LNCaP clone FGC (cell line): ENCODE measurements at regions not wholly inside any gene's neighbourhood (a gene's known extent, or its start where the extent isn't known, plus 50 kb on each side); places are given as distances from the start of the nearest gene placed in this dataset.

Source experiments
- DNase-seq: peaks from one replicate; pipeline ENCODE4 v3.0.0-alpha.2; 2011; ENCODE audit warnings: low read depth
- H3K4me3 ChIP-seq: 2 replicates; pipeline ENCODE4 v1.5.1; 2011; ENCODE audit warnings: mild to moderate bottlenecking, low read depth, low read length, control low read depth
- TF ChIP-seq, protein P1 (sequence below): IDR thresholded peaks from 2 replicates; pipeline ENCODE4 v1.5.1; 2012; ENCODE audit warnings: mild to moderate bottlenecking; ENCODE audit not compliant: control insufficient read depth, insufficient read depth; ENCODE audit errors: extremely low read depth

DNA sequence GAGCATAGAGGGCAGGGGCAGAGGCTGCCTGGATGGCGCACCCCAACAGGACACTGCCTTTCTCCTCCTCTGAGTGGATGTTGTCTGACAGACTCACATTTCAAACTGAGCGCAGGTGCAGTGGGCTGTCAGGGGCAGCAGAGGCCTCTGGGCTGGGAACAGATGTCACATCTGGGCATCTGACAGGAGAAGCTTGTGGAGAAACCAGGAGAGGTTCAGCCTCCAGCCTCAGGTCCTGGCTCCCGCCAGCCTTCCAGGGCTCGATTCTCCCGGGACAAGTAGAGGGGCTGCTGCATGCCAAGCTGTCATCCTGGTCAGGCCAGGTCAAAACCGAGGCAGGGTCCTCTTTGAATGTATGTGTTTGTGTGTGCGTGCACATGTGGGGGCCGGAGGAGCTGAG, 67.7 kb upstream of the SDK2 start:
- TF ChIP-seq, protein P1, sequence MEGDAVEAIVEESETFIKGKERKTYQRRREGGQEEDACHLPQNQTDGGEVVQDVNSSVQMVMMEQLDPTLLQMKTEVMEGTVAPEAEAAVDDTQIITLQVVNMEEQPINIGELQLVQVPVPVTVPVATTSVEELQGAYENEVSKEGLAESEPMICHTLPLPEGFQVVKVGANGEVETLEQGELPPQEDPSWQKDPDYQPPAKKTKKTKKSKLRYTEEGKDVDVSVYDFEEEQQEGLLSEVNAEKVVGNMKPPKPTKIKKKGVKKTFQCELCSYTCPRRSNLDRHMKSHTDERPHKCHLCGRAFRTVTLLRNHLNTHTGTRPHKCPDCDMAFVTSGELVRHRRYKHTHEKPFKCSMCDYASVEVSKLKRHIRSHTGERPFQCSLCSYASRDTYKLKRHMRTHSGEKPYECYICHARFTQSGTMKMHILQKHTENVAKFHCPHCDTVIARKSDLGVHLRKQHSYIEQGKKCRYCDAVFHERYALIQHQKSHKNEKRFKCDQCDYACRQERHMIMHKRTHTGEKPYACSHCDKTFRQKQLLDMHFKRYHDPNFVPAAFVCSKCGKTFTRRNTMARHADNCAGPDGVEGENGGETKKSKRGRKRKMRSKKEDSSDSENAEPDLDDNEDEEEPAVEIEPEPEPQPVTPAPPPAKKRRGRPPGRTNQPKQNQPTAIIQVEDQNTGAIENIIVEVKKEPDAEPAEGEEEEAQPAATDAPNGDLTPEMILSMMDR, result no peak
- DNase-seq, result no peak
- H3K4me3 ChIP-seq, result no peak overlapping the region

DNA sequence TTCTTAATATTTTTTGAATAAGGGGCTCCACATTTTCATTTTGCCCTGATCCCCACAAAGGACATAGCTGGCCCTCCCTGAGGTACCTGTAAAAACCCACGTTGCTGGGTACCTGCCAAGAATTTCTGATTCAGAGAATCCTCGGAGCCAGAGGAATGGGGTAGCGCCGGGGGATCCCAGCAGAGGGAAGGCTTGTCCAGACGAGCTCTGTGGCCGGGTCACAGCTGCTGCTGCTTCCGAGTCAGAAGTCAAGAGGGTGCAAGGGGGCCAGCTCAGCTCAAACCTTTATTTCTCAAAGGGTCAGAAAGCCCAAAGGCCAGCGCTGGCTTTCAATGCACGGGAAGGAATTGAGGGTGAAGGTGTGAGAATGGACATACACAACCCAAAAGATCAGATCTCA, 68.9 kb upstream of the SDK2 start:
- no peak for DNase-seq
- TF ChIP-seq, protein P1, result no peak
- H3K4me3 ChIP-seq, result no peak overlapping the region

DNA sequence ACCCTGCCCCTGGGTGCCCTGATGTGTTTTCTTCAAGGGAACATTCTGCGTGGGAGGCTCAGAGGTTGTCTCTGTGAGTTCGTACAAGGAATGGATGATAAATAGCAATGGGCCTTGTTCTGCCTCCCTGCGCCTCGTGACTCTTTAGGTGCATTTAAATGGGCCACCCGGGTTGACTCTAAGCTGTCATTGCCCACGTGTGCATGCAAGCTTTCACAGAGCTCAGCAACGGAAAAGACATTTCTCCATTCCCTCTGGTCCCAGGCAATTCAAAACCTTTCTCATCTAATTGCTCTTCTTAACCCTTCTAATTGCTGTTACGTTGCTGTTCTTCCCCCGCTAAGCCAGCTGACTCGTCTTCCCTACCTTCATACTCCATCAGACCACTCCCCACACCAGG, 71.5 kb upstream of the SDK2 start:
- DNase-seq, result no peak
- no peak overlapping the region for H3K4me3 ChIP-seq
- TF ChIP-seq, protein P1, result no peak

DNA sequence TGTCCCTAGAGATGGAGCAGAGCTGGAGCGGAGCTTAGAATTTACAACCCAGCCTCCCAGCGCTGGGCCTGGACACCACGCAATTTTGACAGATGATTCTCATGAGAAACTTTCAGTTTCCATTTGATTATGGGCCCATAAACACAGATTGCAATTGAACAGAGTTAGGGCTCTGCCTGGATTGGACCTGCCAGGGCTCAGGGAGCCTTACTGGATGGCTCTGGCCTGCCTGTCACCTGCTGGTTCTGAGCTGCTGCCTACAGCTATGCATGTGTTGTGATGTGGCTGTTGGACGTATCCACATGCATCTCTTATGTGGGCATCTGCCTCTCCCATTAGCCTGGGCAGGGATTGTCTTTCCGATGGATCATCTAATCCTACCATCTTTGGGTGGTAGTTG, 73.4 kb upstream of the SDK2 start:
- H3K4me3 ChIP-seq, result no peak overlapping the region
- TF ChIP-seq, protein P1, result no peak
- DNase-seq, result no peak

DNA sequence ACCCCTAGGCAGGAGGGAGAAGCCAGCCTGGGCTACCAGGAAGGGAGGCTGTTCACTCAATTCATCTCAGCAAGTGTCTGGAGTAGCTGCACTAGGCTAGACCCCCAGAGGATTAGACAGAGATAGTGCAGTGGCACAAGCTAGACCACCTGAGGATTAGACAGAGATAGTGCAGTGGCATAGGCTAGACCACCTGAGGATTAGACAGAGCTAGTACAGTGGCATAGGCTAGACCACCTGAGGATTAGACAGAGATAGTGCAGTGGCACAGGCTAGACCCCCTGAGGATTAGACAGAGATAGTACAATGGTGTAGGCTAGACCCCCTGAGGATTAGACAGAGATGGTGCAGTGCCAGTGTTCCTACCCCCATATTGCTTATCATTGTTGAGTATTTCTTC, 74.1 kb upstream of the SDK2 start:
- TF ChIP-seq, protein P1, result no peak
- no peak overlapping the region for H3K4me3 ChIP-seq
- no peak for DNase-seq

DNA sequence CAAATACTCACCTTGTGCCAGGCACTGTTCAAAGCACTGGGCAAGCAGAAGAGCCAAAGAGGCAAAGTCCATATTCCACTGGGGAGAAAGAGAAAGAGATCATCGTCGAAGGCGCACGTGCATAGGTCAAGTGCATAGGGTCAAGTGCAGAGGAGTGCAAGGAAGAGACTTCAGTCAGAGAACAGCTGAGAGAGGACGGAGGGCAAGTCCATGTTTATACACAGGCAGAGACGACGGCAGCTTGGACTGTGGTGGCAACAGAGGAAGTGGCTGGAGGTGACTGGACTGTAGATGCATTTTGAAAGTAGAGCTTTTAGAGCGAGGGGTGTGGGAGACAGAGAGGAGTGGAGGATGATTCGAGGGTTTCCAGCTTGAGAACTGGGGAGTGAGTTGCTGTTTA, 74.7 kb upstream of the SDK2 start:
- TF ChIP-seq, protein P1, result no peak
- DNase-seq, result no peak

DNA sequence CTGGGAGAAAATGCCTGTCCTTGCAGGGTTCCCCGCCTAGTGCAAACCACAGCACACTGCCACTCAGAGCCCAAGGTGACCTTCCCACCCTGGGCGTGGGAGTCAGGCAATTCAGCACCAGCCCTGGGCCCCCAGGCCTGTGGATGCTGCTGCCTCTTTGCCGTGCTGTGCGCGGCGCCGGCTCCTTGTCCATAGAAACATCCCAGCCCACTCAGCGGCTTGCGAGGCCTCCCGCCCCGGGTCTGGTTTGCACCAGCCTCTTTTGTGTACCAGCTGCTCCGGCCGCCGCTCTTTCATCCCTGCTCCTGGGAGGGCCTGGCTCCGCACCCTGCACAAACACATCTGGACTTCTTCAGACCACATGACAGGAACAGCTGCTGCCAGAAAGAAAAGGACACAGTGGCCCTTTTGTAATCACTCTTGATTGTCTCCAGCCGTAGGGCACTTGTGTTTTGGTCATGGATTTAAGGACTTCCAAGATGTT, 75.4 kb upstream of the SDK2 start:
- no peak overlapping the region for H3K4me3 ChIP-seq
- TF ChIP-seq, protein P1, result no peak
- no peak for DNase-seq

More for the DNA sequence above, 74.7 kb upstream of the SDK2 start:
- H3K4me3 ChIP-seq, result no peak overlapping the region
